ENCODE measurements at regions not wholly inside any gene's neighbourhood (a gene's known extent, or its start where the extent isn't known, plus 50 kb on each side); places are given as distances from the start of the nearest gene placed in this dataset.

DNA sequence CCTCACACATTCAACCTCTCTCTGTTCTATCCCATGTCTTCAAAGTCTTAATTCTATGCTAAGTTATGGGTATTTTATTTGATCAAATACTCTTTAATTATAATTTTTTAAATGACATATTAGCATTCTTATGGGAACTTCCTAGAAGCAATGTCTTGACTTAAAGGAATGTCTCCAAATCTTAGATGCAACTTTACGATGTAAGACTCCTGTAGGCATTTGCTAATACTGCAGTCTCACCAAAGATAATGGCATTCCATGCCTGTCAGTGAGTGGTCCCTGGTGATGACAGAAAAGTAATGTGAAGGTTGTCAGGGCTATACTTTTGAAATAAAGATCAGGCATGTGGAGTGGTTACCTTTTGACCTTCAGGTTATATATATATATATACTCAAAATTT lies 1654.2 kb upstream of the WWC1 start:
- TF ChIP-seq, protein P1, sequence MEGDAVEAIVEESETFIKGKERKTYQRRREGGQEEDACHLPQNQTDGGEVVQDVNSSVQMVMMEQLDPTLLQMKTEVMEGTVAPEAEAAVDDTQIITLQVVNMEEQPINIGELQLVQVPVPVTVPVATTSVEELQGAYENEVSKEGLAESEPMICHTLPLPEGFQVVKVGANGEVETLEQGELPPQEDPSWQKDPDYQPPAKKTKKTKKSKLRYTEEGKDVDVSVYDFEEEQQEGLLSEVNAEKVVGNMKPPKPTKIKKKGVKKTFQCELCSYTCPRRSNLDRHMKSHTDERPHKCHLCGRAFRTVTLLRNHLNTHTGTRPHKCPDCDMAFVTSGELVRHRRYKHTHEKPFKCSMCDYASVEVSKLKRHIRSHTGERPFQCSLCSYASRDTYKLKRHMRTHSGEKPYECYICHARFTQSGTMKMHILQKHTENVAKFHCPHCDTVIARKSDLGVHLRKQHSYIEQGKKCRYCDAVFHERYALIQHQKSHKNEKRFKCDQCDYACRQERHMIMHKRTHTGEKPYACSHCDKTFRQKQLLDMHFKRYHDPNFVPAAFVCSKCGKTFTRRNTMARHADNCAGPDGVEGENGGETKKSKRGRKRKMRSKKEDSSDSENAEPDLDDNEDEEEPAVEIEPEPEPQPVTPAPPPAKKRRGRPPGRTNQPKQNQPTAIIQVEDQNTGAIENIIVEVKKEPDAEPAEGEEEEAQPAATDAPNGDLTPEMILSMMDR (IDR thresholded peaks at IDR 0.05; ENCODE audit: insufficient read depth, low read length, poor library complexity, severe bottlenecking): no peak
- no peak for TF ChIP-seq EZH2phosphoT487 (conservative IDR thresholded peaks at IDR 0.05; ENCODE audit: low read length)

All from SU-DHL-6 (cell line).